DMS 273 treated with DMSO at 0.1 percent for 48 hours (cell line): ENCODE measurements at regions not wholly inside any gene's neighbourhood (a gene's known extent, or its start where the extent isn't known, plus 50 kb on each side); places are given as distances from the start of the nearest gene placed in this dataset.
"Not testable (repeated sequence)": the region's sequence is repeated elsewhere in the genome, so short reads cannot be mapped to it uniquely, and the experiment has no call there.

Source experiments
- DNase-seq: peaks from one replicate; lab custom pipeline; 2025; lab: John Stamatoyannopoulos, UW

DNA sequence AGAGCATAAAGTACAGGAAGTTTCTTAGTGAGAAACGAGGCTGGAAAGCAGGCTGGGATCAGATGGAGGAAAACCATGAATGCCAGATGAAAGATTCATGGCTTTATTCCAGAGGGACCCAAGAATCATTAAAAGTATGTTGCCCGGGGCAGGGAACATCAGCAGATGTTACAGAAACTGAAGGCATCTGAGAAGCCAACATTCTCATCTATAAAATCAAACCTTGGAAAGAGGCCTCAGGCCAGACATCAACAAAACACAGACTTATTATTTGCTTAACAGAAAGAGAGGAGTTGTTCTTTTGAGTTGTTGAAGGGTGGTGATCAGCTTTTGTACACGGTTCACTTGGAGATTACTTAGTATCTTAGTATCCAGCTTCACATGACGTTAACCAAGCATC, 543.6 kb downstream of the RFC3 start:
- DNase-seq, result no peak

- no peak for DNase-seq
Measured at GRCh38 chr13:34363266-34363665, 545.3 kb downstream of the RFC3 start.

- no peak for DNase-seq
Measured at GRCh38 chr13:34364633-34365032, 546.7 kb downstream of the RFC3 start.

GRCh38 chr13:34369931-34370330, 552.0 kb downstream of the RFC3 start:
- DNase-seq, result no peak

DNA sequence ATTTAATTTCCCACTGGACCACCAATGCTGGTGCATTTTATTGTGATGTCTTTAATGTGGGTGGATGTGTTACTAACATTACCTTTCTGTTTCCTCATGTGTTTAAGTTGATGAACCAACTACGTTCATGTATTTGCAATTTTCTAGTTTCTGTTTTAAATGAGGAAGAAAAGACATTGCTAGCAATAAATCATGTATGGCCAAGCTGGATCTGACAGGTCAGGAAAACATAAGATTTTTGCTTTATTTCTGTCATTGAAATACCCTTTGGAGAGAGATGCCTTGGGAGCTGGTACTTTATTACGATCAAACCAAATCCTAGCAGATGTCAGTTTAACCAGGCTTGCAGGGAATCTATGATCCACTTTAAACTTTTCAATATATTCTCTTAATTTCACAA, 553.2 kb downstream of the RFC3 start:
- no peak for DNase-seq

GRCh38 chr13:34371645-34372395, 553.9 kb downstream of the RFC3 start:
- DNase-seq, result no peak

DNA sequence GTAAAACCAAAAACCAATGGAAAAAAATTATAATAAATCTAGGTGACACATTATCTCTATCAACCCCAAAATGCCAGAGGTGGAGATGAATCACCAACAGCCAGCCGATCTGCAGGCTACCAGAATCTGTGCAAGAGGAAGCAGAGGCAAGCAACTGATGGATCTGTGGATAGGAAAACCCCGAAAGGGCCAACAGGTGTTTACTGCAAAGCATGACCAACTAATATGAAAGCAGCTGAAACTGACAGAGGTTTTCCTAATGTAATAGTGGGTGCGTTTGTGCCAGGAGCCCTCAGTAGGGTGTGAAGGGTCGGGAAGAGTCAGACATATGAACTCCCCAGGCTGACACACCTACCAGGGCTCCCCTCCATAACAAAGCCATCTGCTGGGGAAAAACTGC, 554.6 kb downstream of the RFC3 start:
- DNase-seq, result no peak

- no peak for DNase-seq
Measured at GRCh38 chr13:34376483-34376882, 558.5 kb downstream of the RFC3 start.

GRCh38 chr13:34381228-34381627, 560.8 kb upstream of the NBEA start:
- no peak for DNase-seq

DNA sequence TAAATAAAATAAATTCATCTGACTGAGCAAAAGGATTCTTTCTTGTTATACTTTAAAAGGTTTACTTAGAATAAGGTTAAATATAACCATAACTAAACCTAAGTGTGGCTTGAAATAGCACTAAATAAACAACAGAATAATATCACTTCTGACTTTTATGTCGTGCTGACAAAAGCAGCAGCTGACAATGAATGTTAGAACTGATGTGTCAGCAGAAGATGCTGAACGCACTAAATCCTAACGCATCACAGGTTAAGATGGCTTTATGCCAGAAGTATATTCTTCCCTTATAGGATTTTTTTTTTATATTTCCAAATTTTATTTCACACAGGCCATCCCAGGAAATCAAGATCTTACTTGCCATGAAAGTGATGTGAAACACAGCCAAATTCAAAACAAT, 558.3 kb upstream of the NBEA start:
- no peak for DNase-seq

DNA sequence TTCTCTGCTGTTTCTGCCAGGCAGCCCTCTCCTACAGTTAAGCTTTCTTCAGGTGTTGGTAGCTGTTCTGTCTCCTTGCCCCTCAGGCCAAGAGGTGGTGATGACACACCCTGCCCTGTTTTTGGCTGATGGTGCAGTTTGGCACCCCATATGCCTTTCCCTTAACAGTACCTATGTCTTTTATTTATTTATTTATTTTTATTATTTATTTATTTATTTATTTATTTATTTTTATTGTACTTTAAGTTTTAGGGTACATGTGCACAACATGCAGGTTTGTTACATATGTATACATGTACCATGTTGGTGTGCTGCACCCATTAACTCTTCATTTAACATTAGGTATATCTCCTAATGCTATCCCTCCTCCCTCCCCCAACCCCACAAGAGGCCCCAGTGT, 555.8 kb upstream of the NBEA start:
- DNase-seq, result not testable (repeated sequence)

- DNase-seq, result no peak
Measured at GRCh38 chr13:34391076-34391475, 551.0 kb upstream of the NBEA start.

GRCh38 chr13:34401696-34402095, 540.4 kb upstream of the NBEA start:
- no peak for DNase-seq

GRCh38 chr13:34405410-34406181, 536.5 kb upstream of the NBEA start:
- no peak for DNase-seq

DNA sequence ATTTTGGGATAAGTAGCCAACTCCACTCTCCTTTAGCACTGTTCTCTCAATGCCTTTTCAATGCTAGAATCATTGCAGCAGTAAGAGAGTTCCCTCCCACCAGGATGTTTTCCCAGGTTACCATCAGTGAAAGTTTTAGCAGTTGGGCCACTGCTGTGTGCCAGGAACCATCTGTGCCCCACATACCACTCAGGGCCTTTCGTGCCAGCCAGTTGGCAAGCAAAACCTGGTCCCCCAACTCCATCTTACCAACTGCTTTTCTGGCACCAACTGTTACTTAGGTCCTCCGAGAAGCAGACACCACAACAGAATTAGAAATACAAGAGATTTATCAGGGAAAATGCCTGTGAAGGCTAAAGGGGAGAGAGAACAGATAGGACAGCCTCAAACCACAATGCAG, 533.4 kb upstream of the NBEA start:
- no peak for DNase-seq

DNA sequence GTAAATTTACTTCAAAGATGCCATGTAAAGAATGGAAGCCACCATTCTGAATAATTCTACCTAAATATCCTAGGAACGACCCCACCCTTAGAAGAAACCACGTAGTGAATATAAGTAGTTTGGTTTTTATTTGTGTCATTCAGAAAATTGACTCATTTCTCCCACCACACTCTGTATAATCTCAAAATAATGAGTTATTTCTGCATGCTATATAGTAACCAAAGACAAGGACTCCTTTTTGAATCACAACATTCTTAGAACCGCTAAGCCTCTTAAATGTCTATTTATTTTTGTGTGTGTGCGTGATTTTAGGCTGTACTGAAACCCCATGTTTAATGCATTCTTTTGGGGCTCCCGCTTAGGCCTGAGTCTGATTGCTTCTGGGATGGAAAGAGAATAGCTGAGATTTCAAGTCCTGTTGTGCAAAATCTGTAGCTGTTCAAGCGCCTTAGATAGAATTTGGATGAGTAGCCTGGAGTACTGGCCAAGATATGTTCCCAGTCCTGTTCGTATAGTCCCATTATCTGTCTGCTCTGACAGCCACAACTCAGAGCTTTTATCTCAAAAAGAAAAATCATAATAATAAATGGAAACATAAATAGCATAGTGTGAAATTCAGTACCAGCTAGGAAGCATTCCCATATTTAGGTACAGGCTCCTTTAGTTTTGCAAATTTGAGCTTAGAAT, 532.4 kb upstream of the NBEA start:
- DNase-seq, result no peak

GRCh38 chr13:34410678-34411077, 531.4 kb upstream of the NBEA start:
- DNase-seq, result no peak

DNA sequence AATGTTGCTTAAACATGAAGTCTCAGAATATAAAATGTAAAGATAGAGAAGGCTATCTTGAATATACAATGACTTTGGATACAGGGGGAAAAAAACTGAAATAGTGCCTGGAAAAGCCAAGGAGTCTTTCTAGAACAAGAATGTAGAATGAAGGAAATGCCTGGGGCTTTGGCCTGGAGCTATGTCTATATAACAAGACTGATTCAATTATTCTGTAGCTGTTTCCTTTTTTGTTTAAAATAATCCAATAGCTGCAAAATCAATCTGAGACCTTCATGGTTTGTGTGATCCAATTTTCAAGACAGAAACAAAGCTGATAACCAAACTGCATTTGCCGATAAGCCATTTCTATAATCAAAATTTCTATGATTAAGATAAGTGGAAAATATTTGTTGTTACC, 530.9 kb upstream of the NBEA start:
- no peak for DNase-seq

DNA sequence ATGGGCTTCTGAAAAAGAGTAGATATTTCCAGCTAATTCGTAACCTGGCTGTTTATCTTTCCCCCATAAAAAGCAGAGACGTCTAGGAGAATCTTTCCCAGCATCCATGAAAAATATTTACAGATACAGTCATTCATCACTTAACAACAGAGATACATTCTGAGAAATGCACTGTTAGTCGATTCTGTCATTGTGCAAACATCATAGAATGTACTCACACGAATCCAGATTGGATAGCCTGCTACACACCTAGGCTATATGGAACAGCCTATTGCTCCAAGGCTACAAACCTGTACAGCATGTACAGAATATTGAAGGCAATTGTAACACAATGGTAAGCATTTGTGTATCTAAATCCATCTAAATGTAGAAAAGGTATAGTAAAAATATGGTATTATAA, 530.2 kb upstream of the NBEA start:
- no peak for DNase-seq

DNA sequence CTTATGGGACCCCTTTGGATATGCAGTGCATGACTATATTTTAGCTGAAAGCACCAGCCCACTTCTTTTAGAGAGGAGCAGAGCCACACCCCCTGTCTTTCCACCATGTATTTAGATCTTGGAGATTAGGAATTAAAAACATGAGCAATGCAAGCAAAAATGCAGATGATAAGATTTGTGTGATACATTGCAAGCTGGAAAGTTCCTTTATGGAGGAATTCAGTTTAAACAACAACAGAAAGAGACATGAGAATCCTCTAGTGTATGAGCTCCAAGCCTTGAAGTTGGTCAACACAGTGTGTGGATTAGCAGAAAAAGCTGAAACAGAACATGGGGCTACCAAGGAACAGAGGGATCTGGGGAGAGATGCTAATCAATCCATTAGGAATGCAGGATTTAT, 529.8 kb upstream of the NBEA start:
- no peak for DNase-seq

DNA sequence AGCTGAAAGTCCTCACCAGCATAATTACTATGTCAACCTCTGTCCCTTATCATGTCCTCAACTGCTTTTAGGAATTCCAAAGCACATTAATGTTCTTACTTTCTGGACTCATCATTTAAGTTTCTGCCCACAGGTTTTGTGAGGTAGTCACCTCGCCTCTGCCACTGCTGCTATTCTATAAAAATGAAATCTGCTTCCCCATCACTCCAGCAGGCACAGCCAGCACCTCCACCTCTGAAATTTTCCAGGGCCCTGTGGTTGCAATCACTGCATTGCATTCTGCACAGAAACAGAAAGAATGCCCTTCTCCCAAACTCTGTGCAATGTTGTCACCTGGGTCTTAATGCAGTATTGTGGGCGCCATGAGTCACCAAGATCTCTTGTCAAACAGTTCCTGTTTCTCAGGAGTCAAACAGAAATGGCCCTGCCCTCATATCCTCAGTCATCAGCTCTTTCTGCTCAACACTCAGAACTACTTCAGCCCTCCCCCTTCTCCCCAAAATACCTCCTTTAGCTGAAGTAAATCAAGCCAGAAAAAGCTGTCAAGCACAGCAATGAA, 529.2 kb upstream of the NBEA start:
- DNase-seq, result no peak

GRCh38 chr13:34413538-34414210, 528.4 kb upstream of the NBEA start:
- no peak for DNase-seq
